HG03280 (cell line): ENCODE measurements at regions not wholly inside any gene's neighbourhood (a gene's known extent, or its start where the extent isn't known, plus 50 kb on each side); places are given as distances from the start of the nearest gene placed in this dataset.
"Not testable (repeated sequence)": the region's sequence is repeated elsewhere in the genome, so short reads cannot be mapped to it uniquely, and the experiment has no call there.

Experiments used
- ATAC-seq: cut with Tn5 transposase; IDR thresholded peaks from one replicate; pipeline ENCODE4 v1.9.1; 2021; ENCODE audit warnings: mild to moderate bottlenecking, moderate library complexity; ENCODE audit not compliant: unreplicated experiment

GRCh38 chr18:40243607-40244006, 1711.4 kb upstream of the PIK3C3 start:
- ATAC-seq, result no peak

GRCh38 chr18:40235836-40236235, 1719.2 kb upstream of the PIK3C3 start:
- ATAC-seq, result no peak

- ATAC-seq, result no peak
These were observed 1719.7 kb upstream of the PIK3C3 start for GRCh38 chr18:40235323-40235722.

- no peak for ATAC-seq
These were observed 1721.0 kb upstream of the PIK3C3 start for GRCh38 chr18:40233931-40234616.

- ATAC-seq, result no peak
These were observed 1732.3 kb upstream of the PIK3C3 start for GRCh38 chr18:40222776-40223175.

- ATAC-seq, result no peak
These were observed 1738.2 kb upstream of the PIK3C3 start for GRCh38 chr18:40216856-40217255.

GRCh38 chr18:40215979-40216378, 1739.1 kb upstream of the PIK3C3 start:
- ATAC-seq, result no peak

- ATAC-seq, result no peak
These were observed 1744.3 kb upstream of the PIK3C3 start for GRCh38 chr18:40210696-40211095.

GRCh38 chr18:40208958-40209357, 1746.1 kb upstream of the PIK3C3 start:
- no peak for ATAC-seq

GRCh38 chr18:40197711-40198110, 1757.3 kb upstream of the PIK3C3 start:
- ATAC-seq, result no peak

- no peak for ATAC-seq
These were observed 1768.4 kb upstream of the PIK3C3 start for GRCh38 chr18:40186677-40187076.

GRCh38 chr18:40179729-40180461, 1775.1 kb upstream of the PIK3C3 start:
- ATAC-seq, result no peak

GRCh38 chr18:40168026-40168425, 1787.0 kb upstream of the PIK3C3 start:
- no peak for ATAC-seq

GRCh38 chr18:40163254-40163653, 1791.8 kb upstream of the PIK3C3 start:
- ATAC-seq, result no peak

GRCh38 chr18:40160361-40160760, 1794.7 kb upstream of the PIK3C3 start:
- ATAC-seq, result no peak

- no peak for ATAC-seq
These were observed 1795.7 kb upstream of the PIK3C3 start for GRCh38 chr18:40159141-40160017.

GRCh38 chr18:40157120-40157519, 1797.9 kb upstream of the PIK3C3 start:
- ATAC-seq, result no peak

- no peak for ATAC-seq
These were observed 1802.2 kb upstream of the PIK3C3 start for GRCh38 chr18:40152859-40153258.

GRCh38 chr18:40148960-40149359, 1806.1 kb upstream of the PIK3C3 start:
- ATAC-seq, result no peak

- ATAC-seq, result no peak
These were observed 1821.8 kb upstream of the PIK3C3 start for GRCh38 chr18:40133253-40133652.

- ATAC-seq, result not testable (repeated sequence)
These were observed 1822.6 kb upstream of the PIK3C3 start for GRCh38 chr18:40132438-40132837.

GRCh38 chr18:40124107-40124506, 1830.9 kb upstream of the PIK3C3 start:
- no peak for ATAC-seq
